LNCAP (cell line): ENCODE measurements at regions not wholly inside any gene's neighbourhood (a gene's known extent, or its start where the extent isn't known, plus 50 kb on each side); places are given as distances from the start of the nearest gene placed in this dataset.

Experiments used
- CTCF ChIP-seq: fragments of 450-650 bp; IDR thresholded peaks from 2 replicates; pipeline ENCODE4 v1.5.1; 2017; ENCODE audit warnings: mild to moderate bottlenecking

- no peak for TF ChIP-seq CTCF
Measured at GRCh38 chr11:119976805-119977560, 160.9 kb downstream of the TRIM29 start.

- TF ChIP-seq CTCF, result no peak
Measured at GRCh38 chr11:119975561-119976152, 162.3 kb downstream of the TRIM29 start.

GRCh38 chr11:119974467-119974866 is 163.4 kb downstream of the TRIM29 start:
- no peak for TF ChIP-seq CTCF

- TF ChIP-seq CTCF, result no peak
Measured at GRCh38 chr11:119974051-119974450, 163.9 kb downstream of the TRIM29 start.

- no peak for TF ChIP-seq CTCF
Measured at GRCh38 chr11:119972281-119972680, 165.6 kb downstream of the TRIM29 start.

- TF ChIP-seq CTCF, result no peak
Measured at GRCh38 chr11:119970555-119971304, 167.2 kb downstream of the TRIM29 start.

- TF ChIP-seq CTCF, result no peak
Measured at GRCh38 chr11:119964136-119965025, 173.5 kb downstream of the TRIM29 start.
